ENCODE measurements at regions not wholly inside any gene's neighbourhood (a gene's known extent, or its start where the extent isn't known, plus 50 kb on each side); places are given as distances from the start of the nearest gene placed in this dataset.

GRCh38 chr1:65036570-65037051 lies 70.3 kb upstream of the JAK1 start:
- ATAC-seq (ENCODE audit: insufficient read depth, low read depth) (no peak), DNase-seq (no peak)
- no peak overlapping the region for H3K4me3 ChIP-seq (ENCODE audit: low read depth in 1 of 2, low read length in 2 of 2)
- no peak overlapping the region for H3K27ac ChIP-seq (ENCODE audit: low read length)
- no peak overlapping the region for H2AFZ ChIP-seq (ENCODE audit: low read depth, low read length)
- H3K36me3 ChIP-seq (ENCODE audit: insufficient read depth, low read length): no peaks in the 10 kb centered on the region
- no peak overlapping the region for H3K4me2 ChIP-seq (ENCODE audit: insufficient read depth, low read length)
- H3K4me1 ChIP-seq (ENCODE audit: insufficient read depth, low read length): no peaks in the 10 kb centered on the region
- H4K20me1 ChIP-seq (ENCODE audit: insufficient read depth, low read length): no peaks in the 10 kb centered on the region
- H3K79me2 ChIP-seq (ENCODE audit: insufficient read depth, low read length): no peaks in the 10 kb centered on the region
- H3K9ac ChIP-seq (ENCODE audit: low read depth, low read length): no peak overlapping the region
- H3K27me3 ChIP-seq (ENCODE audit: insufficient read depth, low read length, poor library complexity): no peaks in the 10 kb centered on the region
- TF ChIP-seq EZH2 (IDR thresholded peaks at IDR 0.05; ENCODE audit: borderline replicate concordance, low read depth, low read length, severe bottlenecking): no peak
- no peak for TF ChIP-seq CTCF (IDR thresholded peaks at IDR 0.05; ENCODE audit: borderline replicate concordance, extremely low read depth, low read length, poor library complexity, severe bottlenecking)
- H3K9me3 ChIP-seq (ENCODE audit: insufficient read depth, low read length, severe bottlenecking): no peaks in the 10 kb centered on the region

- ATAC-seq (ENCODE audit: insufficient read depth, low read depth) (no peak), DNase-seq (no peak)
- Histone ChIP-seq H3K36me3 (ENCODE audit: insufficient read depth, low read length) (no peaks in the 10 kb centered on the region), H3K27me3 (ENCODE audit: insufficient read depth, low read length, poor library complexity) (no peaks in the 10 kb centered on the region), H3K4me3 (ENCODE audit: low read depth in 1 of 2, low read length in 2 of 2) (no peak overlapping the region), H3K27ac (ENCODE audit: low read length) (no peak overlapping the region), H2AFZ (ENCODE audit: low read depth, low read length) (no peak overlapping the region), H3K4me1 (ENCODE audit: insufficient read depth, low read length) (no peaks in the 10 kb centered on the region), H3K9ac (ENCODE audit: low read depth, low read length) (no peak overlapping the region), H3K79me2 (ENCODE audit: insufficient read depth, low read length) (no peaks in the 10 kb centered on the region), H3K9me3 (ENCODE audit: insufficient read depth, low read length, severe bottlenecking) (no peaks in the 10 kb centered on the region), H3K4me2 (ENCODE audit: insufficient read depth, low read length) (no peak overlapping the region), H4K20me1 (ENCODE audit: insufficient read depth, low read length) (no peaks in the 10 kb centered on the region)
- no peak for TF ChIP-seq EZH2 (IDR thresholded peaks at IDR 0.05; ENCODE audit: borderline replicate concordance, low read depth, low read length, severe bottlenecking)
- TF ChIP-seq CTCF (IDR thresholded peaks at IDR 0.05; ENCODE audit: borderline replicate concordance, extremely low read depth, low read length, poor library complexity, severe bottlenecking): no peak
These were observed 72.7 kb upstream of the JAK1 start for GRCh38 chr1:65039066-65039465.

GRCh38 chr1:65039508-65039907 lies 73.2 kb upstream of the JAK1 start:
- H3K4me1 ChIP-seq (ENCODE audit: insufficient read depth, low read length): no peaks in the 10 kb centered on the region
- H3K4me2 ChIP-seq (ENCODE audit: insufficient read depth, low read length): no peak overlapping the region
- no peak overlapping the region for H3K9ac ChIP-seq (ENCODE audit: low read depth, low read length)
- no peak for ATAC-seq (ENCODE audit: insufficient read depth, low read depth)
- H3K9me3 ChIP-seq (ENCODE audit: insufficient read depth, low read length, severe bottlenecking): no peaks in the 10 kb centered on the region
- H3K79me2 ChIP-seq (ENCODE audit: insufficient read depth, low read length): no peaks in the 10 kb centered on the region
- no peak overlapping the region for H3K27ac ChIP-seq (ENCODE audit: low read length)
- no peaks in the 10 kb centered on the region for H4K20me1 ChIP-seq (ENCODE audit: insufficient read depth, low read length)
- no peak for DNase-seq
- H3K27me3 ChIP-seq (ENCODE audit: insufficient read depth, low read length, poor library complexity): no peaks in the 10 kb centered on the region
- no peak overlapping the region for H2AFZ ChIP-seq (ENCODE audit: low read depth, low read length)
- H3K36me3 ChIP-seq (ENCODE audit: insufficient read depth, low read length): no peaks in the 10 kb centered on the region
- TF ChIP-seq EZH2 (IDR thresholded peaks at IDR 0.05; ENCODE audit: borderline replicate concordance, low read depth, low read length, severe bottlenecking): no peak
- no peak for TF ChIP-seq CTCF (IDR thresholded peaks at IDR 0.05; ENCODE audit: borderline replicate concordance, extremely low read depth, low read length, poor library complexity, severe bottlenecking)
- H3K4me3 ChIP-seq (ENCODE audit: low read depth in 1 of 2, low read length in 2 of 2): no peak overlapping the region

GRCh38 chr1:65042467-65042866 lies 76.1 kb upstream of the JAK1 start:
- DNase-seq: no peak

More at GRCh38 chr1:65042467-65042866, 76.1 kb upstream of the JAK1 start:
- Histone ChIP-seq H3K4me3 (ENCODE audit: low read depth in 1 of 2, low read length in 2 of 2) (no peak overlapping the region), H3K27me3 (ENCODE audit: insufficient read depth, low read length, poor library complexity) (no peaks in the 10 kb centered on the region), H2AFZ (ENCODE audit: low read depth, low read length) (no peak overlapping the region), H3K9me3 (ENCODE audit: insufficient read depth, low read length, severe bottlenecking) (no peaks in the 10 kb centered on the region), H3K4me1 (ENCODE audit: insufficient read depth, low read length) (no peaks in the 10 kb centered on the region), H3K27ac (ENCODE audit: low read length) (no peak overlapping the region), H3K79me2 (ENCODE audit: insufficient read depth, low read length) (no peaks in the 10 kb centered on the region), H3K36me3 (ENCODE audit: insufficient read depth, low read length) (no peaks in the 10 kb centered on the region), H3K4me2 (ENCODE audit: insufficient read depth, low read length) (no peak overlapping the region), H3K9ac (ENCODE audit: low read depth, low read length) (no peak overlapping the region), H4K20me1 (ENCODE audit: insufficient read depth, low read length) (no peaks in the 10 kb centered on the region)
- TF ChIP-seq CTCF (IDR thresholded peaks at IDR 0.05; ENCODE audit: borderline replicate concordance, extremely low read depth, low read length, poor library complexity, severe bottlenecking) (no peak), EZH2 (IDR thresholded peaks at IDR 0.05; ENCODE audit: borderline replicate concordance, low read depth, low read length, severe bottlenecking) (no peak)
- no peak for ATAC-seq (ENCODE audit: insufficient read depth, low read depth)
